Thoracic aorta (tissue), 2 donors: ENCODE measurements at regions not wholly inside any gene's neighbourhood (a gene's known extent, or its start where the extent isn't known, plus 50 kb on each side); places are given as distances from the start of the nearest gene placed in this dataset.

ENCODE experiments used
- ATAC-seq: fragments of 150-250 bp; one replicate; pipeline ENCODE4 v1.8.0; 2017; ENCODE audit warnings: low read depth; ENCODE audit not compliant: insufficient number of reproducible peaks, low FRiP score
- DNase-seq: peaks from one replicate; pipeline ENCODE4 v3.0.0-alpha.2; 2020; ENCODE audit warnings: low spot score
- H3K27ac ChIP-seq, 2 donors: fragments of 200-600 bp; sonication (generic); 1 replicate in 1 of 2; 2 replicates in 1 of 2; pipeline ENCODE4 v1.5.1; 2016; ENCODE audit warnings: mild to moderate bottlenecking in 2 of 2, moderate library complexity in 2 of 2
- H3K27me3 ChIP-seq: fragments of 200-600 bp; sonication (generic); replicated peaks from 2 replicates; pipeline ENCODE4 v1.6.0; 2016; ENCODE audit warnings: mild to moderate bottlenecking; ENCODE audit not compliant: insufficient read depth
- H3K36me3 ChIP-seq: fragments of 200-600 bp; sonication (generic); one replicate; pipeline ENCODE4 v1.5.1; 2016
- H3K4me1 ChIP-seq, 2 donors: fragments of 200-600 bp; sonication (generic); 1 replicate in 1 of 2; 2 replicates in 1 of 2; pipeline versions ENCODE4 v1.5.1 to v1.6.0; 2016; ENCODE audit warnings: low read depth in 2 of 2, mild to moderate bottlenecking in 1 of 2; ENCODE audit not compliant: control insufficient read depth in 1 of 2
- H3K4me3 ChIP-seq: fragments of 200-600 bp; sonication (generic); 2 replicates; pipeline ENCODE4 v1.5.1; 2016; ENCODE audit warnings: mild to moderate bottlenecking
- H3K9me3 ChIP-seq: fragments of 200-600 bp; sonication (generic); 2 replicates; pipeline ENCODE4 v1.5.1; 2016
- TF ChIP-seq, protein P1 (sequence below): fragments of 200-600 bp; sonication (generic); IDR thresholded peaks from one replicate; pipeline ENCODE4 v1.5.1; 2019; ENCODE audit warnings: antibody characterized with exemption

DNA sequence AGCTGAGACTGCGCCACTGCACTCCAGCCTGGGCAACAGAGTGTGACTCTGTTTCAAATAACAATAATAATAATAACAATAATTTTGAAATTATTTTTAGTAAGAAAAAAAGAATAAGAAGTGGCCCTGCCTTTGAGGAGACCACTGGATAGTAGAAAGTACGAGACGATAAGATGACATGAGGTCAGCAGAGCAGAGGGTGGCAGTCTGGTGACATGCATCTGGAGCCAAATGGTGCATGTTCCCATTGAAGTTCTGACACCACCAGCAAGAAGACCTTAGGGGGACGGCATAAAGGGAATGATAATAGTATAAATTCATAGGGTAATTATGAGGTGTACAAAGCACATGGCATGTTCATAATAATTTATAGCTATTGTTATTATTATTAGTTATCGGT lies 542.2 kb upstream of the TBL1XR1 start:
- no peaks in the 10 kb centered on the region for H3K9me3 ChIP-seq
- no peaks in the 10 kb centered on the region for H3K36me3 ChIP-seq
- peaks cover 0 to 2% of the 10 kb centered on the region in 2 donors for H3K4me1 ChIP-seq
- ATAC-seq = no peak
- no peaks in the 10 kb centered on the region for H3K27me3 ChIP-seq
- no peak overlapping the region for H3K4me3 ChIP-seq
- no peak overlapping the region for H3K27ac ChIP-seq
- TF ChIP-seq, protein P1, sequence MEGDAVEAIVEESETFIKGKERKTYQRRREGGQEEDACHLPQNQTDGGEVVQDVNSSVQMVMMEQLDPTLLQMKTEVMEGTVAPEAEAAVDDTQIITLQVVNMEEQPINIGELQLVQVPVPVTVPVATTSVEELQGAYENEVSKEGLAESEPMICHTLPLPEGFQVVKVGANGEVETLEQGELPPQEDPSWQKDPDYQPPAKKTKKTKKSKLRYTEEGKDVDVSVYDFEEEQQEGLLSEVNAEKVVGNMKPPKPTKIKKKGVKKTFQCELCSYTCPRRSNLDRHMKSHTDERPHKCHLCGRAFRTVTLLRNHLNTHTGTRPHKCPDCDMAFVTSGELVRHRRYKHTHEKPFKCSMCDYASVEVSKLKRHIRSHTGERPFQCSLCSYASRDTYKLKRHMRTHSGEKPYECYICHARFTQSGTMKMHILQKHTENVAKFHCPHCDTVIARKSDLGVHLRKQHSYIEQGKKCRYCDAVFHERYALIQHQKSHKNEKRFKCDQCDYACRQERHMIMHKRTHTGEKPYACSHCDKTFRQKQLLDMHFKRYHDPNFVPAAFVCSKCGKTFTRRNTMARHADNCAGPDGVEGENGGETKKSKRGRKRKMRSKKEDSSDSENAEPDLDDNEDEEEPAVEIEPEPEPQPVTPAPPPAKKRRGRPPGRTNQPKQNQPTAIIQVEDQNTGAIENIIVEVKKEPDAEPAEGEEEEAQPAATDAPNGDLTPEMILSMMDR = no peak
- no peak for DNase-seq

DNA sequence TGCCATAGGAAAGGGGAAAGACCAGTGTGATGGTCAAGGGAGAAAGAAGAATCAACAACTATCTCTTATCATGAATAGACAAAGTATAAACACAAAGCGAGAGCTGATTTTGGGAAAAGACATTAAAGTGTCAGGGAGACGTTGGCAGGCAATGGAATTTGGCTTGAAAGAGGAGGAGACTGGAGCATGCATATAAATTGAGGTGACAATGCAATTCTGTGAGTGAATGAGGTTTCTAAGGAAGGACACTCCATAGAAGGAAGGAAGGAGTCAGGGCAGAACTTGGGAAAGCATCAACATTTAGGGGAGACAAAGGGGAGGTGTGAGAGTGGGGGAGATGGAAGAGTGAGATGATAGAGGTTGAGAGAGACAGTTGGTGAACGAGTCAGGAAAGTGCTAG lies 543.0 kb upstream of the TBL1XR1 start:
- Histone ChIP-seq H3K4me1 (peaks cover 5 to 10% of the 10 kb centered on the region in 2 donors), H3K27me3 (no peaks in the 10 kb centered on the region), H3K9me3 (no peaks in the 10 kb centered on the region), H3K27ac (no peak overlapping the region), H3K4me3 (no peak overlapping the region), H3K36me3 (no peaks in the 10 kb centered on the region)
- DNase-seq (no peak), ATAC-seq (no peak)
- TF ChIP-seq, protein P1 = no peak

DNA sequence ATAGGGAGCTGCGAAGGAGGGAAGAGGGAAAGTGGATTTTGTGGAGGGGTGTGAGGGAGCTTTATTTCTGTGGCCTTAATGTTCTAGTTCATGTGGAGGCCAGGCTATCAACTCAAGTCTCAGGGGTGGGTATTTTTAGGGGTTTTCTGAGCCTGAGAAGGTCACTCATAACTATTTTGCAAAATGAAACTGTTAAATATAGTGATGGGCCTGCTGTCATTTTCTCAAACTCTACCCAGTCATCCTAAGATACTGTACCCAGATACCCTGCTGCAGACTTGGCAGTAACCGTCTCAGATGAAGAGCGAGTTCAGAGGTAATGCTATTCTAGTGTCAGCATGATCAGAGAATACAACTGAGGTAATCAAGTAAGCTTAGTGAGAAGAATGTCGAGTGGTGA lies 545.0 kb upstream of the TBL1XR1 start:
- Histone ChIP-seq H3K4me1 (peaks cover 8 to 26% of the 10 kb centered on the region in 2 donors), H3K9me3 (no peaks in the 10 kb centered on the region), H3K27me3 (no peaks in the 10 kb centered on the region), H3K27ac (no peak overlapping the region), H3K4me3 (no peak overlapping the region), H3K36me3 (no peaks in the 10 kb centered on the region)
- DNase-seq (no peak), ATAC-seq (no peak)
- TF ChIP-seq, protein P1 = no peak

DNA sequence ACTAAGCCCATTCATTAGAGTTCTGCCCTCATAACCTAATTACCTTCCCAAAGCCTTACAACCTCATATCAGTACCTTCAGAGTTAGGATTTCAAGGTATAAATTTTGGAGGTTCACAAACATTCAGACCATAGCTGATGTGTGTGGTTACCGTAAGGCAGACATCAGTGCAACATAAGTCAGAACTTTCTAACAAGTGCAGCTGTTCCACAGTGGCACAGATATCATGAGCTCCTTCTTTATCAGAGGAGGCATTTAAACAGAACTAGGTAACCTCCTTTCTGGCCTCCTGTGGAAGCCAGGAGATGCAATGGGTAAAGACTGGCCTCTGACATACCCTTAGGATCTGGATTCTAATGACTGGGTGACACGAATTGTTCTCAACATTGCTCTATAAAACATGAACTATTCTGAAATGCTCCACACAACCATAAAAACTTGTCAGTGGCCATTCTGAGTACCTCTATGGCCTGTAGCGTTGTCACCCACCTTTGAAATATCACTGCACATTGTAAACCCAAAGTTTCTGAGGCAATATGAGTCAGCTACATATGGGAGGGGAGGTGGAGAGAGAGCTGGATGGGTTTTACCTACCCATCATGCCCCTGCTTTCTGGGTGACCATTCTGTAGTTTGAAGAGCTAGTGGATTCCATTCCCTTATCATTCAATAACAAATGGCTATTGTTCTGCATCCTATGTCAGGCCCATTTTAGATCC lies 546.0 kb upstream of the TBL1XR1 start:
- TF ChIP-seq, protein P1 = no peak
- peaks cover 8 to 26% of the 10 kb centered on the region in 2 donors for H3K4me1 ChIP-seq
- no peaks in the 10 kb centered on the region for H3K27me3 ChIP-seq
- H3K27ac ChIP-seq = no peak overlapping the region
- no peak overlapping the region for H3K4me3 ChIP-seq
- H3K9me3 ChIP-seq = no peaks in the 10 kb centered on the region
- DNase-seq = no peak
- ATAC-seq = no peak
- no peaks in the 10 kb centered on the region for H3K36me3 ChIP-seq

DNA sequence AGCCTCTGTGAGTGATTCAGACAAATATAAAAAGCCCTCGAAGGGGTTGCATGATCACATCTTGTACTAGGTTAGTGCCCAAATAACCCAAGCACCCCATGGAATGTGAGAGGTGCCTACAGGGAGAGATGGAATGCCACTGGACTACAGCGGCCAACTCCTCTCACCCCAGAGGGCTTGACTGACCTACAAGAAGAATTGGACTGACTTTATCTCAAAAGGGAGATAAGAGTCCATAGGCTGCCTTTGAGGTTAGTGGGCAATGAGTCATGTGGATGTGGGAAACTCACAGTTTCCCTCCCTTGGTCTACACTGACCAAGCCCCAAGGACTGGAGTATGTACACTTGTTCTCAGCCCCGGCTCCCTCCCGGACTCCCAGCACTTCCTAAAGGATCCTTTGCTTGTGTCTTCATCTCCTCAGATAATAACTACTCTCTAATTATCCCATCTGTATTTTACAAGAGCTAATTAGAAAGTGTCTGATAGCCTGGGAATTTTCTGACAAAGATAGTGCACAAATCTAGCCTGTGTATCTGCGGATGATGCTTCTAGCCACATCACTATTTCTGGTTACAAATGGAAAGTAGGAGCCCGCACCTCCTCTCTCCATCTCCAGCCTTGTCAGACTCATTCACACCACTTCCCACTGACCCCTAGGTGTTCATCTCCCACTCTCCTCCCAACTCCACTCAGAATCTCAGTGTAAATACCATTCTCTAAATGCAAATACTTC lies 547.8 kb upstream of the TBL1XR1 start:
- ATAC-seq = no peak
- DNase-seq = no peak
- Histone ChIP-seq H3K27ac (peak overlapping the region; percentile 22 to 24), H3K4me1 (peaks cover 8 to 26% of the 10 kb centered on the region in 2 donors), H3K4me3 (no peak overlapping the region), H3K9me3 (no peaks in the 10 kb centered on the region), H3K27me3 (no peaks in the 10 kb centered on the region), H3K36me3 (no peaks in the 10 kb centered on the region)
- TF ChIP-seq, protein P1 = no peak
